Smooth muscle cell (in vitro differentiated cells): ENCODE measurements at regions not wholly inside any gene's neighbourhood (a gene's known extent, or its start where the extent isn't known, plus 50 kb on each side); places are given as distances from the start of the nearest gene placed in this dataset.

Source experiments
- DNase-seq: peaks from one replicate; lab custom pipeline; 2025; ENCODE audit not compliant: unreplicated experiment; lab: John Stamatoyannopoulos, UW
- H2AFZ ChIP-seq: fragments of 200-600 bp; sonication (generic); 2 replicates; pipeline ENCODE4 v1.6.0; 2016; ENCODE audit warnings: antibody characterized with exemption, low read depth, mild to moderate bottlenecking
- H3F3A ChIP-seq: fragments of 200-600 bp; sonication (generic); 2 replicates; pipeline ENCODE4 v1.6.0; 2017; ENCODE audit warnings: antibody characterized with exemption, low read depth
- H3K27ac ChIP-seq: fragments of 200-600 bp; sonication (generic); 2 replicates; pipeline ENCODE4 v1.5.1; 2016; ENCODE audit warnings: low read depth, mild to moderate bottlenecking
- H3K27me3 ChIP-seq: fragments of 200-600 bp; sonication (generic); 2 replicates; pipeline ENCODE4 v1.6.1; 2016; ENCODE audit warnings: low read depth, mild to moderate bottlenecking
- H3K36me3 ChIP-seq: fragments of 200-600 bp; sonication (generic); 2 replicates; pipeline ENCODE4 v1.5.1; 2016; ENCODE audit warnings: low read depth
- H3K4me1 ChIP-seq: fragments of 200-600 bp; sonication (generic); 2 replicates; pipeline ENCODE4 v1.5.1; 2016; ENCODE audit warnings: low read depth
- H3K4me2 ChIP-seq: fragments of 200-600 bp; sonication (generic); 2 replicates; pipeline ENCODE4 v1.6.0; 2016; ENCODE audit warnings: mild to moderate bottlenecking
- H3K4me3 ChIP-seq: fragments of 200-600 bp; sonication (generic); 2 replicates; pipeline ENCODE4 v1.5.1; 2016; ENCODE audit warnings: mild to moderate bottlenecking
- H3K79me2 ChIP-seq: fragments of 200-600 bp; sonication (generic); 2 replicates; pipeline ENCODE4 v1.6.0; 2016; ENCODE audit warnings: low read depth, mild to moderate bottlenecking
- H3K9ac ChIP-seq: fragments of 200-600 bp; sonication (generic); 2 replicates; pipeline ENCODE4 v1.6.0; 2016; ENCODE audit warnings: low read depth
- H3K9me3 ChIP-seq: fragments of 200-600 bp; sonication (generic); replicated peaks from 2 replicates; pipeline ENCODE4 v1.5.1; 2016; ENCODE audit warnings: low read depth
- H4K20me1 ChIP-seq: fragments of 200-600 bp; sonication (generic); 2 replicates; pipeline ENCODE4 v1.6.0; 2016; ENCODE audit warnings: low read depth
- CTCF ChIP-seq: fragments of 200-600 bp; sonication (generic); IDR thresholded peaks from 2 replicates; pipeline ENCODE4 v1.5.1; 2017; ENCODE audit warnings: borderline replicate concordance, mild to moderate bottlenecking, antibody characterized with exemption; ENCODE audit not compliant: insufficient read depth, poor library complexity, severe bottlenecking
- WGBS: methylation state at CpG from one replicate; pipeline ENCODE4 v1.1.7; 2016; ENCODE audit warnings: low lambda C conversion rate; 5-methylcytosine and 5-hydroxymethylcytosine counted together

- H3K4me3 ChIP-seq = no peak overlapping the region
- no peaks in the 10 kb centered on the region for H4K20me1 ChIP-seq
- H3K9me3 ChIP-seq = no peaks in the 10 kb centered on the region
- WGBS = 99% methylated on average over 7 of the region's 7 CpGs
- H3K79me2 ChIP-seq = no peaks in the 10 kb centered on the region
- H3K27me3 ChIP-seq = no peaks in the 10 kb centered on the region
- H3K4me2 ChIP-seq = no peak overlapping the region
- H3K4me1 ChIP-seq = no peaks in the 10 kb centered on the region
- no peak overlapping the region for H3K27ac ChIP-seq
- no peak overlapping the region for H3K9ac ChIP-seq
- DNase-seq = no peak
- no peaks in the 10 kb centered on the region for H3K36me3 ChIP-seq
- no peak overlapping the region for H2AFZ ChIP-seq
- TF ChIP-seq CTCF = no peak
- no peaks in the 10 kb centered on the region for H3F3A ChIP-seq
These were observed 249.2 kb upstream of the TRAM1L1 start for GRCh38 chr4:117334451-117335188.

- H3K9me3 ChIP-seq = no peaks in the 10 kb centered on the region
- no peaks in the 10 kb centered on the region for H3K36me3 ChIP-seq
- H3K9ac ChIP-seq = no peak overlapping the region
- no peak overlapping the region for H3K4me2 ChIP-seq
- 85% methylated on average over 5 of the region's 5 CpGs for WGBS
- H3K27me3 ChIP-seq = no peaks in the 10 kb centered on the region
- no peak overlapping the region for H3K4me3 ChIP-seq
- no peak overlapping the region for H2AFZ ChIP-seq
- no peak overlapping the region for H3K27ac ChIP-seq
- no peaks in the 10 kb centered on the region for H4K20me1 ChIP-seq
- H3K4me1 ChIP-seq = no peaks in the 10 kb centered on the region
- TF ChIP-seq CTCF = no peak
- no peak for DNase-seq
- no peaks in the 10 kb centered on the region for H3F3A ChIP-seq
- H3K79me2 ChIP-seq = no peaks in the 10 kb centered on the region
These were observed 272.1 kb upstream of the TRAM1L1 start for GRCh38 chr4:117357437-117357836.

DNA sequence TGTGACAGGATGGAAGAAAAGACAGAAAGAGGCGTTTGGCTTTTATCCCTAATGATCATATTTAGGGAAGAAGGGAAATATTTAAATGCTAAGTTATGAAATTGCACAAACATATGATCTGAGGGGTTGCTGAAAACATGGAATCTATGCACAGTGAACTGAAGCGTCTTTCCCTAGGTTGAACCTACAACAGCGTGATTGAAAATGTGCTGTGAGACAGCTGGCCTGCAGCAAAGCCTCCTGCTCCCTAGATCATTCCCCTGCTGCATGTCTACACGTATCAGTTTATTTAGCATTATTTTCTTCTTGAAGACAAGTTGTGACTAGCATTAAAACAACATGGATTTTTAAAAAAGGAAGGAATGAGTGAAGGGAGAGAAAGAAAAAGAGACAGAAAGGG is 272.5 kb upstream of the TRAM1L1 start:
- H4K20me1 ChIP-seq = no peaks in the 10 kb centered on the region
- WGBS = 86% methylated on average over 4 of the region's 4 CpGs

More for the DNA sequence above, 272.5 kb upstream of the TRAM1L1 start:
- no peak for DNase-seq
- Histone ChIP-seq H3K4me2 (no peak overlapping the region), H3F3A (no peaks in the 10 kb centered on the region), H3K36me3 (no peaks in the 10 kb centered on the region), H3K9me3 (no peaks in the 10 kb centered on the region), H3K79me2 (no peaks in the 10 kb centered on the region), H3K4me1 (no peaks in the 10 kb centered on the region), H2AFZ (no peak overlapping the region), H3K9ac (no peak overlapping the region), H3K27ac (no peak overlapping the region), H3K27me3 (no peaks in the 10 kb centered on the region), H3K4me3 (no peak overlapping the region)
- no peak for TF ChIP-seq CTCF
